ENCODE measurements at regions not wholly inside any gene's neighbourhood (a gene's known extent, or its start where the extent isn't known, plus 50 kb on each side); places are given as distances from the start of the nearest gene placed in this dataset.

GRCh38 chr15:96494505-96494904 lies 164.0 kb downstream of the NR2F2 start:
- peaks cover 0 to 10% (median 4%) of the 10 kb centered on the region in 3 donors for H3K27me3 Mint-ChIP-seq (ENCODE audit: low read depth in 3 of 3)
- no peaks in the 10 kb centered on the region for H3K36me3 Mint-ChIP-seq
- peaks cover 0 to 11% (median 1%) of the 10 kb centered on the region in 6 donors for H3K9me3 Mint-ChIP-seq
- DNase-seq, result no peak
- H3K4me1 Mint-ChIP-seq, result no peaks in the 10 kb centered on the region
- H3K27ac Mint-ChIP-seq, result no peak overlapping the region
- H3K4me3 Mint-ChIP-seq, result no peak overlapping the region

DNA sequence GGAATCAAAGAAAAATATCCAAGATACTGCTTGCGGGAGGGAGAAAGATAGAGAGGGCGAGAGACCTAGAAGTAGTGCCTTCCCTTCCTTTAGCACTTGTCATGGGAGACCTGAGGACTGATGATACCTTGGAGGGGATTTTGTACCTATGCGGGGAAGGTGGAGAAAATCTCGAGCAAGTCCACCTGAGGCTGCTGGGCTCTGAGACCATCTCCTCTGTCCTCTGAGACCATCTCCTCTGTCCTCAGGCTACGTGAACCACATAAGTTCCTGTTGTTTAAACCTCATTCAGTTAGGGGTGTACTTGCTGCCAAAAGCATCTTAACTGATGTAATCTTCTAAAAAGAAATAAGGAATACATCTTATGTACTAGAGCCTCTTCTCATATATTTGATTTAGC lies 164.9 kb downstream of the NR2F2 start:
- peaks cover 0 to 10% (median 4%) of the 10 kb centered on the region in 3 donors for H3K27me3 Mint-ChIP-seq (ENCODE audit: low read depth in 3 of 3)
- no peak overlapping the region for H3K4me3 Mint-ChIP-seq
- no peaks in the 10 kb centered on the region for H3K4me1 Mint-ChIP-seq
- no peak for DNase-seq
- H3K36me3 Mint-ChIP-seq, result no peaks in the 10 kb centered on the region
- peaks cover 0 to 11% (median 1%) of the 10 kb centered on the region in 6 donors for H3K9me3 Mint-ChIP-seq
- no peak overlapping the region for H3K27ac Mint-ChIP-seq

DNA sequence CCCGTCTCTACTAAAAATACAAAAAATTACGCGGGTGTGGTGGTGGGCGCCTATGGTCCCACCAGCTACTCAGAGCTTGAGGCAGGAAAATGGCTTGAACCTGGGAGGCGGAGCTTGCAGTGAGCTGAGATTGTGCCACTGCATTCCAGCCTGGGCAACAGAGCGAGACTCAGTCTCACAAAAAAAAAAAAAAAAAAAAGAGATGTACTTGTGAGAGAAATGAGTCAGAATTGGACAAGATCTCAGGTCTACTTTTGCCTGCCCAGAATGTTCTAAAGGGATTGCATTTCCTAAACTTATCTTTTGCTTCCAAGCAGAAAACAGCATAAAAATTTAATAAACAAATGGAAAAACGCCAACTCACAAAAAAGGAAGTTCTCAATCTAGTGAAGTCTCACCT lies 167.5 kb downstream of the NR2F2 start:
- Mint-ChIP-seq H3K27me3 (ENCODE audit: low read depth in 3 of 3) (peaks cover 0 to 3% (median 3%) of the 10 kb centered on the region in 3 donors), H3K36me3 (no peaks in the 10 kb centered on the region), H3K4me1 (no peaks in the 10 kb centered on the region), H3K27ac (no peak overlapping the region), H3K4me3 (no peak overlapping the region), H3K9me3 (peaks cover 0 to 8% (median 1%) of the 10 kb centered on the region in 6 donors)
- no peak for DNase-seq

GRCh38 chr15:96500508-96500907 lies 170.0 kb downstream of the NR2F2 start:
- Mint-ChIP-seq H3K36me3 (no peaks in the 10 kb centered on the region), H3K4me3 (no peak overlapping the region), H3K27me3 (ENCODE audit: low read depth in 3 of 3) (peaks cover 3 to 5% (median 5%) of the 10 kb centered on the region in 3 donors), H3K4me1 (no peaks in the 10 kb centered on the region), H3K27ac (no peak overlapping the region), H3K9me3 (peaks cover 0 to 7% (median 0%) of the 10 kb centered on the region in 6 donors)
- no peak for DNase-seq

GRCh38 chr15:96501362-96501761 lies 170.9 kb downstream of the NR2F2 start:
- Mint-ChIP-seq H3K36me3 (no peaks in the 10 kb centered on the region), H3K9me3 (peaks cover 0 to 8% (median 0%) of the 10 kb centered on the region in 6 donors), H3K4me1 (no peaks in the 10 kb centered on the region), H3K27ac (no peak overlapping the region), H3K27me3 (ENCODE audit: low read depth in 3 of 3) (peaks cover 3 to 5% (median 5%) of the 10 kb centered on the region in 3 donors), H3K4me3 (no peak overlapping the region)
- DNase-seq, result no peak

GRCh38 chr15:96502196-96502595 lies 171.7 kb downstream of the NR2F2 start:
- Mint-ChIP-seq H3K36me3 (no peaks in the 10 kb centered on the region), H3K27me3 (ENCODE audit: low read depth in 3 of 3) (peaks cover 2 to 4% (median 3%) of the 10 kb centered on the region in 3 donors), H3K27ac (no peak overlapping the region), H3K4me1 (no peaks in the 10 kb centered on the region), H3K9me3 (peaks cover 0 to 5% (median 0%) of the 10 kb centered on the region in 6 donors), H3K4me3 (no peak overlapping the region)
- no peak for DNase-seq

DNA sequence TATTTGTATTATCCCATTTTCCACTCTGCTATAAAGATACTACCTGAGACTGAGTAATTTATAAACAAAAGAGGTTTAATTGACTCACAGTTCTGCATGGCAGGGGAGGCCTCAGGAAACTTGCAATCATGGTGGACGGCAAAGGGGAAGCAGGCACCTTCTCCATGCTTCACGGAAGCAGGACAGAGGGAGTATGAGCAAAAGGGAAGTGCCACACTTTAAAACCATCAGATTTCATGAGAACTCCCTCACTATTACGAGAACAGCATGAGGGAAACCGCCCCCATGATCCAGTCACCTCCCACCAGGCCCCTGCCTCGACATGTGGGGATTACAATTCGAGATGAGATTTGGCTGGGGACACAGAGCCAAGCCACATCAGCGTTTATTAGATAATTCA lies 172.8 kb downstream of the NR2F2 start:
- Mint-ChIP-seq H3K4me1 (no peaks in the 10 kb centered on the region), H3K9me3 (peaks cover 0 to 5% (median 0%) of the 10 kb centered on the region in 6 donors), H3K4me3 (no peak overlapping the region), H3K27ac (no peak overlapping the region), H3K36me3 (no peaks in the 10 kb centered on the region), H3K27me3 (ENCODE audit: low read depth in 3 of 3) (peaks cover 2 to 3% (median 3%) of the 10 kb centered on the region in 3 donors)
- DNase-seq, result no peak

GRCh38 chr15:96504371-96504770 lies 173.9 kb downstream of the NR2F2 start:
- H3K4me3 Mint-ChIP-seq, result no peak overlapping the region
- no peak overlapping the region for H3K27ac Mint-ChIP-seq
- no peak for DNase-seq
- H3K4me1 Mint-ChIP-seq, result no peaks in the 10 kb centered on the region
- H3K36me3 Mint-ChIP-seq, result no peaks in the 10 kb centered on the region
- peaks cover 0 to 5% (median 0%) of the 10 kb centered on the region in 6 donors for H3K9me3 Mint-ChIP-seq
- peaks cover 2 to 3% (median 3%) of the 10 kb centered on the region in 3 donors for H3K27me3 Mint-ChIP-seq (ENCODE audit: low read depth in 3 of 3)

DNA sequence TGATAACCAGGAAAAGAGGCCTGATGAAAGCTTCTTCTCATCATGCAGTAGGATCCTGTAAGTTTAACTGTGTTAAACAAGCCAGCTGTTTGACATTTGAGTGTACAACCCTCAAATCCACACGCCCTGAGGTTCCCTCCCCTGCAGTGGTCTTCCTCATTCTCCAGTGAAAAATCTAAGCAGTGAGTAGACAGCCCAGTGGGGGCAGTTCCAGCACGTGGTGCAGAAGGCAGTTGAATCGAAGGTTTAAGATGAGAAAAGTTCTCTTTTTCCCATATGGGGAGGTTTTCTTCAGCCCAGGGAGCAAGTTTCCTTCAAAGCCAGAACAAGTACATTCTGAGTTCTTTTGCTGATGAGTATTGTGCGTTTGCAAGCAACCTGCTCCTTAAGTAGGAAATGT lies 174.5 kb downstream of the NR2F2 start:
- Mint-ChIP-seq H3K4me3 (no peak overlapping the region), H3K9me3 (peaks cover 0 to 5% (median 0%) of the 10 kb centered on the region in 6 donors), H3K36me3 (no peaks in the 10 kb centered on the region), H3K27me3 (ENCODE audit: low read depth in 3 of 3) (peaks cover 2 to 3% (median 3%) of the 10 kb centered on the region in 3 donors), H3K4me1 (no peaks in the 10 kb centered on the region), H3K27ac (no peak overlapping the region)
- DNase-seq, result no peak

- no peaks in the 10 kb centered on the region for H3K4me1 Mint-ChIP-seq
- peaks cover 2 to 5% (median 3%) of the 10 kb centered on the region in 3 donors for H3K27me3 Mint-ChIP-seq (ENCODE audit: low read depth in 3 of 3)
- DNase-seq, result no peak
- H3K36me3 Mint-ChIP-seq, result no peaks in the 10 kb centered on the region
- H3K9me3 Mint-ChIP-seq, result peaks cover 0 to 7% (median 3%) of the 10 kb centered on the region in 6 donors
- no peak overlapping the region for H3K4me3 Mint-ChIP-seq
- H3K27ac Mint-ChIP-seq, result no peak overlapping the region
These were observed 184.2 kb downstream of the NR2F2 start for GRCh38 chr15:96514607-96515285.

GRCh38 chr15:96515371-96515770 lies 184.9 kb downstream of the NR2F2 start:
- peaks cover 0 to 9% (median 5%) of the 10 kb centered on the region in 6 donors for H3K9me3 Mint-ChIP-seq
- peaks cover 0 to 5% (median 3%) of the 10 kb centered on the region in 3 donors for H3K27me3 Mint-ChIP-seq (ENCODE audit: low read depth in 3 of 3)
- no peak overlapping the region for H3K4me3 Mint-ChIP-seq
- H3K27ac Mint-ChIP-seq, result no peak overlapping the region
- DNase-seq, result no peak
- no peaks in the 10 kb centered on the region for H3K4me1 Mint-ChIP-seq
- H3K36me3 Mint-ChIP-seq, result no peaks in the 10 kb centered on the region

DNA sequence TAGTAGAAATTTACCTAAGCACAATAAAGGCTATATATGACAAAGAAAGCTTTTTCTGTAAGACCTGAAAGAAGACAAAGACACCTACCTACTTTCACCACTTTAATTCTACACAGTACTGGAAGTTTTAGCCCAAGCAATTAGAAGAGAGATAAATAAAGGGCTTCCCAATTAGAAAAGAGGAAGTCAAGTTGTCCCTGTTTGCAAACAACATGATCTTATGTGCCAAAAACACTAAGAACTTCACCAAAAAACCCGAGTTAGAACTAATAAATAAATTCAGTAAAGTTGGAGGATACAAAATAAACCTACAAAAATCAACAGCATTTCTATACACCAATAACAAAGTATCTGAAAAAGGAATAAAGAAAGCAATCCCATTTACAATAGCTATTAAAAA lies 190.9 kb downstream of the NR2F2 start:
- Mint-ChIP-seq H3K4me1 (no peaks in the 10 kb centered on the region), H3K36me3 (no peaks in the 10 kb centered on the region), H3K27ac (no peak overlapping the region), H3K27me3 (ENCODE audit: low read depth in 3 of 3) (peaks cover 1 to 4% (median 2%) of the 10 kb centered on the region in 3 donors), H3K4me3 (no peak overlapping the region), H3K9me3 (peaks cover 2 to 16% (median 10%) of the 10 kb centered on the region in 6 donors)
- no peak for DNase-seq

DNA sequence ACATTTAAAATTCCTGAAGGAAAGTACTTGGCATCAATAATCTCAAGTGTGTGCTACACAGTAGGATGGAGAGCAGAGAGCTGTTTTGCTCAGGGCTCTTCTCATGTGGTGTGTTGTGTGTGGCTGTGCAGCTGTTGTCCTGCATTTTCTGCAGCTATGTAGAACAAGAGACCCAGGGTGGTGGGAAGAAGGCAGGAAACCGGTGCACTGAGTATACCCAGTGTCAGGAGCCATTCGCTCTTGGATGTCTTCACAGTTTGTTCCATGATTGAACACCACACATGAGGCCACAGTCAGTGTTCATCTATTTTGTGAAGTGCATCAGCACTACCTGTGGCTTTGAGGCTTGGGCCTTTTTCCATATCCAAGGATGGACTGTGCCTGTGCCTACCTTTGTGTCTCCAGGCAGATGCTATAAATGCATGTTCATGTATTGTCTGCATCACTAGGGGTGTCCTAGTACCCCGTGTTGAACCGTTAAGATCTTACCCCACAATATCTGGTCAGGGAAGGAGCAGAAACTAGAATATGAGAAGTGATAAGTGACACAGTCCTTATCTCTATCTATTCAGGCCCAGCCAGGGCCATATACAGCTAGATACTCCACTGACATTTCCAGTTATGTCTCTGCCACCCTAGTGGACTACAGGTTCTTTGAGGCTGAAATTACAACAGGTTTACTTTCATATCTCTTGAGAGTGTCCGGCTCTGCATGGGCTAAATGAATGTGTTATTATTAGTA lies 194.3 kb downstream of the NR2F2 start:
- no peak for DNase-seq
- Mint-ChIP-seq H3K4me3 (no peak overlapping the region), H3K36me3 (no peaks in the 10 kb centered on the region), H3K27me3 (ENCODE audit: low read depth in 3 of 3) (peaks cover 2 to 4% (median 2%) of the 10 kb centered on the region in 3 donors), H3K27ac (no peak overlapping the region), H3K4me1 (no peaks in the 10 kb centered on the region), H3K9me3 (peaks cover 2 to 12% (median 6%) of the 10 kb centered on the region in 6 donors)

DNA sequence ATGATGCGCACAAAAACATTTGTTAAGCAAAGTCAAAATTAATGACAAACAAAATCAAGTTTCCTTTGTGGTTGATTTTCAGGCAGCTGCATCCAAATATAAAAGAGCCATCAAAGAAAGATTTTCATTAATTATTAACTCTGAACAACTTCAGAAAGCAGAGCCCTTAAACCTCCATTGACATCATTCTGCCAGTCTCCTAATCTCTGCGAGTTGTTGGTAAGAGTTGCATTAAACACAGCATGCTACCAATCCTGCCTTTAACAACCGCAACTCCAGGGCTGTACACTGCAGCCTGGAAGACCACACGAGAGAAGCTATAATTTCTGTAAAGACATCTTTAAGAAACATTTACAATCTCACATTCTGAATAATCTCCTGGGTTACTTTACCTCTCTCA lies 204.6 kb downstream of the NR2F2 start:
- H3K9me3 Mint-ChIP-seq, result peaks cover 0 to 2% (median 0%) of the 10 kb centered on the region in 6 donors
- no peaks in the 10 kb centered on the region for H3K4me1 Mint-ChIP-seq
- no peak overlapping the region for H3K27ac Mint-ChIP-seq
- no peak overlapping the region for H3K4me3 Mint-ChIP-seq
- no peak for DNase-seq
- peaks cover 2% of the 10 kb centered on the region in 3 donors for H3K27me3 Mint-ChIP-seq (ENCODE audit: low read depth in 3 of 3)
- no peaks in the 10 kb centered on the region for H3K36me3 Mint-ChIP-seq

All from immature natural killer cell (primary cell).